HL-60 (cell line): ENCODE measurements at regions not wholly inside any gene's neighbourhood (a gene's known extent, or its start where the extent isn't known, plus 50 kb on each side); places are given as distances from the start of the nearest gene placed in this dataset.
A peak's percentile ranks its signal among the peaks of the same experiment; 100 is the strongest.

Experiments
- DNase-seq, 2 experiments: peaks; one replicate each; pipeline ENCODE4 v3.0.0-alpha.2; 2010 to 2020; ENCODE audit warnings: low read depth in 1 of 2, low spot score in 1 of 2
- H3K27ac ChIP-seq: fragments of 250-450 bp; sonication (Bioruptor Pico); replicated peaks from 2 replicates; pipeline ENCODE4 v1.5.1; 2020; ENCODE audit warnings: mild to moderate bottlenecking, moderate library complexity
- H3K27me3 ChIP-seq: fragments of 250-450 bp; sonication (Bioruptor Pico); 2 replicates; pipeline ENCODE4 v1.5.1; 2021; ENCODE audit warnings: mild to moderate bottlenecking, moderate library complexity; ENCODE audit not compliant: insufficient read depth, poor library complexity, severe bottlenecking
- H3K4me3 ChIP-seq: replicated peaks from 2 replicates; pipeline ENCODE4 v1.5.1; 2011; ENCODE audit warnings: mild to moderate bottlenecking, control low read depth, low read length; ENCODE audit not compliant: insufficient read depth
- GABPA ChIP-seq: IDR thresholded peaks from 2 replicates; pipeline ENCODE4 v1.6.1; 2012; ENCODE audit warnings: low read depth
- POLR2AphosphoS5 ChIP-seq: IDR thresholded peaks from 2 replicates; pipeline ENCODE4 v1.6.1; 2012; ENCODE audit warnings: low read depth
- SPI1 ChIP-seq: IDR thresholded peaks from 2 replicates; pipeline ENCODE4 v1.6.1; 2012; ENCODE audit warnings: low read depth, mild to moderate bottlenecking, borderline replicate concordance
- TF ChIP-seq, protein P1 (sequence below): IDR thresholded peaks from one replicate; pipeline ENCODE4 v1.5.1; 2011; ENCODE audit warnings: low read length, control low read depth, inconsistent platforms; ENCODE audit not compliant: insufficient read depth
- TF ChIP-seq, protein P2 (sequence below): IDR thresholded peaks from 2 replicates; pipeline ENCODE4 v1.6.1; 2012; ENCODE audit warnings: low read depth; ENCODE audit not compliant: insufficient replicate concordance

DNA sequence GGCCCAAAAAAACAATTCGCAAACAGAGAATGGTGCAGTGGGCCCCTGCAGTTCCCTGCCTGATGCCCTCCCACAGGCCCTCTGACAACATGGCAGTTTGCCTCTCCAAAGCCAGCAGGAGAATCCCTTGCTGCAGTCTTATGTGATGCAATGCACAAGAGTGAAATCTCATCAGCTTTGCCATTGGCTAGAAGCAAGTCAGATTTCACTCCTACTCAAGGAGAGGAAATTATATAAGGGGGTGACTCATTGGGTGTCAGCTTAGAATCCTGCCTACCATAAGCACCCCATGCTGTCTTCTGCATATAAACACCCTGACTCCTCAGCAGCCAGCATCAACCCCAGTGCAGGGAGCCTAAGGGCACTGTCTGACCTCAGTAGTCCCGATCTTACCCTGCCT is 157.3 kb upstream of the LDB2 start:
- H3K27ac ChIP-seq: no peak overlapping the region
- H3K27me3 ChIP-seq: no peaks in the 10 kb centered on the region
- H3K4me3 ChIP-seq: no peak overlapping the region
- DNase-seq: no peak
- no peak for TF ChIP-seq SPI1
- TF ChIP-seq, protein P1, sequence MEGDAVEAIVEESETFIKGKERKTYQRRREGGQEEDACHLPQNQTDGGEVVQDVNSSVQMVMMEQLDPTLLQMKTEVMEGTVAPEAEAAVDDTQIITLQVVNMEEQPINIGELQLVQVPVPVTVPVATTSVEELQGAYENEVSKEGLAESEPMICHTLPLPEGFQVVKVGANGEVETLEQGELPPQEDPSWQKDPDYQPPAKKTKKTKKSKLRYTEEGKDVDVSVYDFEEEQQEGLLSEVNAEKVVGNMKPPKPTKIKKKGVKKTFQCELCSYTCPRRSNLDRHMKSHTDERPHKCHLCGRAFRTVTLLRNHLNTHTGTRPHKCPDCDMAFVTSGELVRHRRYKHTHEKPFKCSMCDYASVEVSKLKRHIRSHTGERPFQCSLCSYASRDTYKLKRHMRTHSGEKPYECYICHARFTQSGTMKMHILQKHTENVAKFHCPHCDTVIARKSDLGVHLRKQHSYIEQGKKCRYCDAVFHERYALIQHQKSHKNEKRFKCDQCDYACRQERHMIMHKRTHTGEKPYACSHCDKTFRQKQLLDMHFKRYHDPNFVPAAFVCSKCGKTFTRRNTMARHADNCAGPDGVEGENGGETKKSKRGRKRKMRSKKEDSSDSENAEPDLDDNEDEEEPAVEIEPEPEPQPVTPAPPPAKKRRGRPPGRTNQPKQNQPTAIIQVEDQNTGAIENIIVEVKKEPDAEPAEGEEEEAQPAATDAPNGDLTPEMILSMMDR: no peak
- TF ChIP-seq, protein P2, sequence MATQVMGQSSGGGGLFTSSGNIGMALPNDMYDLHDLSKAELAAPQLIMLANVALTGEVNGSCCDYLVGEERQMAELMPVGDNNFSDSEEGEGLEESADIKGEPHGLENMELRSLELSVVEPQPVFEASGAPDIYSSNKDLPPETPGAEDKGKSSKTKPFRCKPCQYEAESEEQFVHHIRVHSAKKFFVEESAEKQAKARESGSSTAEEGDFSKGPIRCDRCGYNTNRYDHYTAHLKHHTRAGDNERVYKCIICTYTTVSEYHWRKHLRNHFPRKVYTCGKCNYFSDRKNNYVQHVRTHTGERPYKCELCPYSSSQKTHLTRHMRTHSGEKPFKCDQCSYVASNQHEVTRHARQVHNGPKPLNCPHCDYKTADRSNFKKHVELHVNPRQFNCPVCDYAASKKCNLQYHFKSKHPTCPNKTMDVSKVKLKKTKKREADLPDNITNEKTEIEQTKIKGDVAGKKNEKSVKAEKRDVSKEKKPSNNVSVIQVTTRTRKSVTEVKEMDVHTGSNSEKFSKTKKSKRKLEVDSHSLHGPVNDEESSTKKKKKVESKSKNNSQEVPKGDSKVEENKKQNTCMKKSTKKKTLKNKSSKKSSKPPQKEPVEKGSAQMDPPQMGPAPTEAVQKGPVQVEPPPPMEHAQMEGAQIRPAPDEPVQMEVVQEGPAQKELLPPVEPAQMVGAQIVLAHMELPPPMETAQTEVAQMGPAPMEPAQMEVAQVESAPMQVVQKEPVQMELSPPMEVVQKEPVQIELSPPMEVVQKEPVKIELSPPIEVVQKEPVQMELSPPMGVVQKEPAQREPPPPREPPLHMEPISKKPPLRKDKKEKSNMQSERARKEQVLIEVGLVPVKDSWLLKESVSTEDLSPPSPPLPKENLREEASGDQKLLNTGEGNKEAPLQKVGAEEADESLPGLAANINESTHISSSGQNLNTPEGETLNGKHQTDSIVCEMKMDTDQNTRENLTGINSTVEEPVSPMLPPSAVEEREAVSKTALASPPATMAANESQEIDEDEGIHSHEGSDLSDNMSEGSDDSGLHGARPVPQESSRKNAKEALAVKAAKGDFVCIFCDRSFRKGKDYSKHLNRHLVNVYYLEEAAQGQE: no peak
- no peak for TF ChIP-seq POLR2AphosphoS5

DNA sequence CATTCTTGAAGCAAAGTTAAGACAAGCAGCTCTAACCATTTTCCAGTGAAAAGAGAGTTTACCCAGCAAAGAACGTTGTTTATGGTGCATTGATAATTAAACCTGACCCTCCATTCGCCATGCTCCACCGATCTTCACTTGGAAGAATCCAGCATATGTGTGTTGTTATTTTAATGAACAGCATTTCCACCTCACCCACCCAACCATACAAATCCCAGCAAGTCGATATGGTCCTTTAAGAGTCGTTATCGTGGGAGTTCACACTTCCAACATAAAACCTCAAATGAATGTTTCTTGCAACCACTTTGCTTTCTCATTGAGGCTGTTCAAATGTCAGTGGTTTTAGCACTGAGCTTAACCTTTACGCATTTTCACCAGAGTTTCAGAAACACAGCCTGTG is 147.4 kb upstream of the LDB2 start:
- Histone ChIP-seq H3K27me3 (no peaks in the 10 kb centered on the region), H3K4me3 (no peak overlapping the region), H3K27ac (no peak overlapping the region)
- no peak for TF ChIP-seq POLR2AphosphoS5
- DNase-seq: no peak

DNA sequence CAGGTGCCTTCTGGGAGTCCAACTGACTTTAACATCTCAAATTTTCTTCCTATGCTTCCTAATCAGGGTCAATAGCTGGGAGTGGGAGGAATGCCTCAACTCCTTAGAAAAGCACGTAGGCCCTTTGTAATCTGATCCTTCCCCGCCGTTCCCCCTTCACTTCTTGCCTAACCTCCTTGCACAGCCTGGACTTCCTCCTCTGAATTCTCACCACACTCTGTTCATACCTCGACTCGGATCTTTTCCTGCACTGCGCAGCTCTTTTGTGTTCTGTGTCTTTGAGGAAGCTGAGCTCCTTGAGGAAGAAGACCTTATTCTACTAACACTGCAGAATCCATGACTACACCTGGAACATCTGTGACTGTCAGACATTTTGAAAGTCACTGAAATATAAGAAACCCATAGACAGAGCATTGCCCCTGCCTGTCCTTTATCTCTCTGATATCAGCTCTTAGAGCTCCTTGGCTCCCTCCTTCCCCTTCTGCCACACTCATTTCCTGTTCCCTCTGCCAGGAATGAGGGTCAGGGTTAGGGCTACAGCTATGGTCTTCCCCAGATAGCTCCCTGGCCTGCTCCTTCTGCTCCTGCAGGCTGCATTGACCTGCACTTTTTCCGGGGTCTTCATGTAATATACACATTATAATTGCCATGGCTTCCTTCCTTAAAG is 140.2 kb upstream of the LDB2 start:
- no peak overlapping the region for H3K27ac ChIP-seq
- TF ChIP-seq POLR2AphosphoS5 (no peak), SPI1 (no peak), GABPA (no peak)
- TF ChIP-seq, protein P1: no peak
- TF ChIP-seq, protein P2: no peak
- no peaks in the 10 kb centered on the region for H3K27me3 ChIP-seq
- H3K4me3 ChIP-seq: no peak overlapping the region
- peak in 1 of 2 experiments; percentile 10 for DNase-seq

DNA sequence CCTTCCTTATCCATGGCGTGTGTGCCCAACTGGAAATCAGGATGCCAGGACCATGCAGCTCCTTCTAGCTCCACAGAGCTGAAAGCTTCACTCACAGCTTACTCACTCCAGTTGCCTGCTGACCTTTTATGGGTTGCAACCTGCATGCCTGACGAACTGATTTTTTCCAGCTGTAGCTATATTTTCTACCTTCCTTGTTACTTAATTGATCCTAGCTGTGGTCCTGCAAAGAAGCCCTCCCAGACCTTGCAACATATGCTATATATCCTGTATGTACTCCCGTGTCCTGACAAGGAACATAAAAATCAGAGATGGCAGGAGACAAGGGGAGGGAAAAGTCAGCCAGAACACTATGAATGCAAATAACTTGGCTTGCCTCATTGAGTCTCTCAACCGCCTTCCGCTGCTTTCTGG is 135.3 kb upstream of the LDB2 start:
- DNase-seq: no peak
- Histone ChIP-seq H3K4me3 (no peak overlapping the region), H3K27ac (no peak overlapping the region), H3K27me3 (peaks cover 4% of the 10 kb centered on the region)
- TF ChIP-seq SPI1 (no peak), POLR2AphosphoS5 (no peak), GABPA (no peak)
- TF ChIP-seq, protein P1: no peak
- TF ChIP-seq, protein P2: no peak
